GM08714 (cell line): ENCODE measurements at regions not wholly inside any gene's neighbourhood (a gene's known extent, or its start where the extent isn't known, plus 50 kb on each side); places are given as distances from the start of the nearest gene placed in this dataset.

ENCODE experiments used
- H3K4me3 ChIP-seq: fragments of 200-500 bp; sonication (Bioruptor generic); 2 replicates; pipeline ENCODE4 v1.5.1; 2014; ENCODE audit warnings: mild to moderate bottlenecking, low read length, inconsistent platforms
- ZNF274 ChIP-seq: IDR thresholded peaks from 2 replicates; pipeline ENCODE4 v1.6.1; 2012; ENCODE audit warnings: mild to moderate bottlenecking, low read depth, low read length

- H3K4me3 ChIP-seq, result no peak overlapping the region
- TF ChIP-seq ZNF274, result no peak
These were observed 439.1 kb upstream of the MGMT start for GRCh38 chr10:129027906-129028305.

- no peak overlapping the region for H3K4me3 ChIP-seq
- no peak for TF ChIP-seq ZNF274
These were observed 438.6 kb upstream of the MGMT start for GRCh38 chr10:129028451-129028850.

GRCh38 chr10:129029051-129029450 lies 438.0 kb upstream of the MGMT start:
- no peak overlapping the region for H3K4me3 ChIP-seq
- TF ChIP-seq ZNF274, result no peak

GRCh38 chr10:129029851-129030602 lies 437.0 kb upstream of the MGMT start:
- TF ChIP-seq ZNF274, result no peak
- no peak overlapping the region for H3K4me3 ChIP-seq

GRCh38 chr10:129030603-129030895 lies 436.5 kb upstream of the MGMT start:
- no peak overlapping the region for H3K4me3 ChIP-seq
- no peak for TF ChIP-seq ZNF274

GRCh38 chr10:129030996-129031843 lies 435.8 kb upstream of the MGMT start:
- H3K4me3 ChIP-seq, result no peak overlapping the region
- no peak for TF ChIP-seq ZNF274

GRCh38 chr10:129031844-129032150 lies 435.2 kb upstream of the MGMT start:
- no peak for TF ChIP-seq ZNF274
- H3K4me3 ChIP-seq, result no peak overlapping the region

GRCh38 chr10:129032372-129033313 lies 434.4 kb upstream of the MGMT start:
- H3K4me3 ChIP-seq, result no peak overlapping the region
- no peak for TF ChIP-seq ZNF274

GRCh38 chr10:129033340-129033739 lies 433.7 kb upstream of the MGMT start:
- no peak for TF ChIP-seq ZNF274
- H3K4me3 ChIP-seq, result no peak overlapping the region

GRCh38 chr10:129033790-129034272 lies 433.2 kb upstream of the MGMT start:
- H3K4me3 ChIP-seq, result no peak overlapping the region
- no peak for TF ChIP-seq ZNF274

GRCh38 chr10:129035052-129035827 lies 431.8 kb upstream of the MGMT start:
- H3K4me3 ChIP-seq, result no peak overlapping the region
- no peak for TF ChIP-seq ZNF274

- TF ChIP-seq ZNF274, result no peak
These were observed 428.5 kb upstream of the MGMT start for GRCh38 chr10:129038522-129038921.

More at GRCh38 chr10:129038522-129038921, 428.5 kb upstream of the MGMT start:
- no peak overlapping the region for H3K4me3 ChIP-seq
